HFF-Myc (cell line): ENCODE measurements at regions not wholly inside any gene's neighbourhood (a gene's known extent, or its start where the extent isn't known, plus 50 kb on each side); places are given as distances from the start of the nearest gene placed in this dataset.
A peak's percentile ranks its signal among the peaks of the same experiment; 100 is the strongest.

Source experiments
- DNase-seq: peaks from one replicate; pipeline ENCODE4 v3.0.0-alpha.2; 2011; ENCODE audit warnings: low read depth; ENCODE audit errors: extremely low read depth
- H3K4me3 ChIP-seq: replicated peaks from 2 replicates; pipeline ENCODE4 v1.5.1; 2011; ENCODE audit warnings: low read depth, mild to moderate bottlenecking, control low read depth, low read length
- TF ChIP-seq, protein P1 (sequence below): IDR thresholded peaks from 2 replicates; pipeline ENCODE4 v1.5.1; 2012; ENCODE audit warnings: mild to moderate bottlenecking, low read depth, low read length, control low read depth; ENCODE audit errors: missing control alignments

DNA sequence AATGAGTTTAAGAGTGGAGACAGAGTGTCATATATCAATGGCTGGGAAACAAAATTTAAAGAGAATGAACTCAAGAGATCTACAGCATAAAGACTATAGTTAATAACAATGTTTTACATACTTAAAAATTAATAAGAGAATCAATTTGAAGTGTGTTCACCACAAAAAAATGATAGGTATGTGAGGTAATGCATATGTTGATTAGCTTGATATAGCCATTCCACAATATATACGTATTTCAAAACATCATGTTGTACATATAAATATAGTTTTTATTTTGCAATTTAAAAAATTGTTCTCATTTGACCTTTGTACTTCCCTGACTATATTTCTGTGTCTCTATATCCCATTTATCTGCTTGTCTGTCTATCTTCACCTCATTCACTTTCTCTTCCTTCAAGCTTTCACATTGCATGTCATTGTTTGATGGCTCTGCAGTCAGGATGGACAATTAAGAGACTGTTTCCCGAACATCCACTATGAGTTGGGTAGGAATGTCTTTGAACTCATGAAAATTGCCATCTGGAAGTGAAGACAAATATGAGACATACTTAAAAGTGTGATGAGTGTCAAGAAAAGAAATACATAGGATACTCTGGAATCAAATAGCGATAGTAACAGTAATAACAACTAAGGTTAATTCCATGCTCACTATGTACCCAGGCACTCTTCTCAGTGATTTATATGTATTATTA lies 359.9 kb upstream of the ACTBL2 start:
- no peak overlapping the region for H3K4me3 ChIP-seq
- TF ChIP-seq, protein P1, sequence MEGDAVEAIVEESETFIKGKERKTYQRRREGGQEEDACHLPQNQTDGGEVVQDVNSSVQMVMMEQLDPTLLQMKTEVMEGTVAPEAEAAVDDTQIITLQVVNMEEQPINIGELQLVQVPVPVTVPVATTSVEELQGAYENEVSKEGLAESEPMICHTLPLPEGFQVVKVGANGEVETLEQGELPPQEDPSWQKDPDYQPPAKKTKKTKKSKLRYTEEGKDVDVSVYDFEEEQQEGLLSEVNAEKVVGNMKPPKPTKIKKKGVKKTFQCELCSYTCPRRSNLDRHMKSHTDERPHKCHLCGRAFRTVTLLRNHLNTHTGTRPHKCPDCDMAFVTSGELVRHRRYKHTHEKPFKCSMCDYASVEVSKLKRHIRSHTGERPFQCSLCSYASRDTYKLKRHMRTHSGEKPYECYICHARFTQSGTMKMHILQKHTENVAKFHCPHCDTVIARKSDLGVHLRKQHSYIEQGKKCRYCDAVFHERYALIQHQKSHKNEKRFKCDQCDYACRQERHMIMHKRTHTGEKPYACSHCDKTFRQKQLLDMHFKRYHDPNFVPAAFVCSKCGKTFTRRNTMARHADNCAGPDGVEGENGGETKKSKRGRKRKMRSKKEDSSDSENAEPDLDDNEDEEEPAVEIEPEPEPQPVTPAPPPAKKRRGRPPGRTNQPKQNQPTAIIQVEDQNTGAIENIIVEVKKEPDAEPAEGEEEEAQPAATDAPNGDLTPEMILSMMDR: no peak
- DNase-seq: no peak

GRCh38 chr5:57841676-57842363 lies 359.2 kb upstream of the ACTBL2 start:
- TF ChIP-seq, protein P1: no peak
- H3K4me3 ChIP-seq: no peak overlapping the region
- DNase-seq: peak; percentile 93

DNA sequence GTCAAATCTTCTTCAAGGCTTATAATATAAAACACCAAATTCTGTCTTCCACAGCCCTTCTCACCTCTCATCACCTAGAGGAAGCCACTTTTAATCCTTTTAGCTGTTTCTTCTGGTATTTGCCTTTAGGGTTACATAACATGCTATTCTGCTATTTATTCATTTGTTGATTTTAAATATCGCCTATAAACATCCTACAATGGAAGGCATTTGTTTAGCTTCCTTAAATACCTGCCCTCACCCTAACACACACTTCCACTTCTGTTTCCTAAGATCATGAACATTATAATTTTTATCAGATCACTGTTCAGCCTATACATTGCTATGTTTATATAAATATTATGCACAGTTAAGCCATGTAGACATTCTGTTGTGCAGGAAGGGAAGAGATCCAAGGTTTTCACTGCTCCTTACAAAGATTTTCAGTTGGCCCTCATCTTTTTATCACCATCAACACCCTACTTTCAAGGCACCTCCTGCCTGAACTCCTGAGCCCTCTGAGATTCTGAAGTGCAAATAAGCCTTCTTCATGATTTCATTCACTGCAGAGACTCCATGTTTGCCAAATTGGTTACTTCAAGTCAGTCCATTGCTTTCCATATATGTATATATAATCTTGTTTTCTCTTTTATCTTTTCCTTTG lies 356.9 kb upstream of the ACTBL2 start:
- H3K4me3 ChIP-seq: no peak overlapping the region
- no peak for DNase-seq
- TF ChIP-seq, protein P1: no peak

DNA sequence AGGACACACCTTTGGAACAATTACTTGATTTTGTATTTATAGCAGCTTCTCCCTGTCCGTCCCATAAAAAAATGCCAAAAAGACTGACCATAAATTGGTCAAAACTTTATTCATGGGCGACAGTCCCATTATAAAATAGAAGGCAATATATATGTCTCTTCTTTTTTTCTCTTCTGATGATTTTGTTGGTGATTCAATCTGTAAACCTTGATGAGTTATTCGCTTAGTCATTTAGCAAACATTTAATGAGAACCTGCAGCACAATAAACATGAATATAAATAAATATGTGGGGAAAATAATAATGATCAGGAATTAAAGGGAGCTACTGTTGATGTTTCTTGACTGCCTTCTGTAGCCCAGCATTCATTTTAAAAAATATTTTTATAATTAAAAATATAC lies 356.4 kb upstream of the ACTBL2 start:
- TF ChIP-seq, protein P1: no peak
- no peak overlapping the region for H3K4me3 ChIP-seq
- no peak for DNase-seq

GRCh38 chr5:57836921-57837320 lies 354.3 kb upstream of the ACTBL2 start:
- no peak for DNase-seq
- no peak overlapping the region for H3K4me3 ChIP-seq
- TF ChIP-seq, protein P1: no peak

DNA sequence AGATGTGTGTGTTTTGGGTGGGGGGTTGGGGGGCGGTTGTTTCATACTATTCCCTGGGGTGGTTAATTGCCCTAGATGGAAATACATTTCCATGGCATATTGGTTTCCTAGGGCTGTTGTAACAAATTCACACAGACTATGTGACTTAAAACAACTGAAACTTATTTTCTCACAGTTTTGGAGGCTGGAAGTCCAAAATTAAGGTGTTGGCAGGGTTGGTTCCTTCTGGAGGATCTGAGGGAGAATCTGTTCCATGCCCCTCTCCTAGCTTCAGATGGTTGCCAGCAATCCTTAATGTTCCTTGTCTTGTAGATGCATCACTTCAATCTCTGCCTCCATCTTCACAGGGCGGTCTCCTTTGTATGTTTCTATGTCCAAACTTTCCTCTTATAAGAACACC lies 353.7 kb upstream of the ACTBL2 start:
- DNase-seq: no peak
- no peak overlapping the region for H3K4me3 ChIP-seq
- TF ChIP-seq, protein P1: no peak
